Natural killer cell (primary cell): ENCODE measurements at regions not wholly inside any gene's neighbourhood (a gene's known extent, or its start where the extent isn't known, plus 50 kb on each side); places are given as distances from the start of the nearest gene placed in this dataset.
"Not testable (repeated sequence)": the region's sequence is repeated elsewhere in the genome, so short reads cannot be mapped to it uniquely, and the experiment has no call there.

Source experiments
- ATAC-seq, 3 donors: fragments of 150-1000 bp in 2 of 3; fragments of 200-7000 bp in 1 of 3; cut with Tn5 transposase; 1 replicate in 1 of 3; 2 replicates in 2 of 3; pipeline ENCODE4 v1.10.0; 2021; ENCODE audit warnings: mild to moderate bottlenecking in 2 of 3, moderate library complexity in 2 of 3
- DNase-seq, 2 donors: peaks; one replicate each; pipeline versions ENCODE4 v3.0.0 to v3.0.0-alpha.2; 2013 to 2021; ENCODE audit warnings: mixed read lengths in 1 of 2
- H3K27ac ChIP-seq: one replicate; pipeline ENCODE4 v1.5.1; 2013; ENCODE audit warnings: mild to moderate bottlenecking, low read length
- H3K27me3 ChIP-seq: one replicate; pipeline ENCODE4 v1.6.1; 2013; ENCODE audit warnings: low read length; ENCODE audit not compliant: control insufficient read depth, insufficient read depth
- H3K36me3 ChIP-seq: one replicate; pipeline ENCODE4 v1.6.1; 2013; ENCODE audit warnings: low read length; ENCODE audit not compliant: control insufficient read depth, insufficient read depth
- H3K4me1 ChIP-seq: one replicate; pipeline ENCODE4 v1.6.1; 2013; ENCODE audit warnings: low read length; ENCODE audit not compliant: control insufficient read depth, insufficient read depth
- H3K4me3 ChIP-seq: one replicate; pipeline ENCODE4 v1.5.1; 2013; ENCODE audit warnings: low read length
- H3K9me3 ChIP-seq: one replicate; pipeline ENCODE4 v1.6.1; 2013; ENCODE audit warnings: low read length; ENCODE audit not compliant: control insufficient read depth, insufficient read depth
- H3K27ac Mint-ChIP-seq, 2 donors: one replicate each; pipeline ENCODE4 v1.8.0; 2022; ENCODE audit warnings: mild to moderate bottlenecking in 2 of 2, mixed read lengths in 2 of 2, moderate library complexity in 1 of 2
- H3K27me3 Mint-ChIP-seq, 2 donors: one replicate each; pipeline ENCODE4 v1.8.0; 2022; ENCODE audit warnings: low read depth in 2 of 2, mixed read lengths in 2 of 2
- H3K36me3 Mint-ChIP-seq: one replicate; pipeline ENCODE4 v1.8.0; 2022; ENCODE audit warnings: mixed read lengths
- H3K4me1 Mint-ChIP-seq, 2 donors: one replicate each; pipeline ENCODE4 v1.8.0; 2022; ENCODE audit warnings: mixed read lengths in 2 of 2
- H3K4me3 Mint-ChIP-seq: one replicate; pipeline ENCODE4 v1.8.0; 2022; ENCODE audit warnings: mild to moderate bottlenecking, moderate library complexity, mixed read lengths
- H3K9me3 Mint-ChIP-seq, 2 donors: one replicate each; pipeline ENCODE4 v1.8.0; 2022; ENCODE audit warnings: mixed read lengths in 2 of 2
- WGBS: methylation state at CpG from one replicate; pipeline ENCODE4 v1.1.7; 2013; ENCODE audit warnings: missing lambda C conversion rate; ENCODE audit not compliant: insufficient coverage; 5-methylcytosine and 5-hydroxymethylcytosine counted together
- intact Hi-C: fragments of 100-400 bp; cut with micrococcal nuclease; formaldehyde crosslinking; loops from one replicate; pipeline ENCODE4 v1.14.2; 2022

DNA sequence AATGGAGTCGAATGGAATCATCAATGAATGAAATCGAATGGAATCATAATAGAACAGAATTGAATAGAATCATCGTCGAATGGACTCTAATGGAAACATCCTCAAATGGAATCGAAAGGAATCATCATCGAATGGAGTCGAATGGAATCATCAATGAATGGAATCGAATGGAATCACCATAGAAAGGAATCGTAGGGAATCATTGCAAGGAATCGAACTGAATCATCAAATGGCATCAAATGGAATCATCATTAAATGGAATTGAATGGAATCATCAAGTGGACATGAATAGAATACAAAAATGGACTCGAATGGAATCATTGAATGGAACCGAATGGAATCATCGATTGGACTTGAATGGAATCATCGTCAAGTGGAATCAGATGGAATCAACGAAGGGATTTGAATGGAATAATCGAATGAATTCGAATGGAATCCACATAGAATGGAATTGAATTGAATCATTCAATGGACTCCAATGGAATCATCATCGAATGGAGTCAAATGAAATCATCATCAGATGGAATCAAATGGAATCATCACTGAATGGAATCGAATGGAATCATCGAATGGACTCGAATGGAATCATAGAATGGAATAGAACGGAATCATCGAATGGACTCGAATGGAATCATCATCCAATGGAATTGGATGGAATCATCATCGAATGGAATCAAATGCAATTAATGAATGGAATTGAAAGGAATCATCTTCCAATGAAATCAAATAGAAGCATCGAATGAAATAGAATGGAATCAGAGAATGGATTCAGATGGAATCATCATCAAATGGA lies 228.1 kb downstream of the SHCBP1 start:
- DNase-seq: peak in 1 of 2 donors; percentile 46
- H3K27ac ChIP-seq, H3K27me3 ChIP-seq, intact Hi-C loops, H3K4me3 Mint-ChIP-seq, H3K4me1 Mint-ChIP-seq, H3K4me3 ChIP-seq, H3K9me3 ChIP-seq, H3K4me1 ChIP-seq, H3K36me3 Mint-ChIP-seq, H3K27ac Mint-ChIP-seq, ATAC-seq, H3K36me3 ChIP-seq, H3K27me3 Mint-ChIP-seq: not testable (repeated sequence)
- peaks cover 9 to 10% of the 10 kb centered on the region in 2 donors for H3K9me3 Mint-ChIP-seq
- 80% methylated on average over 20 of the region's 26 CpGs for WGBS

- H3K4me1 Mint-ChIP-seq, H3K9me3 ChIP-seq, H3K27me3 Mint-ChIP-seq, H3K4me1 ChIP-seq, H3K27ac Mint-ChIP-seq, intact Hi-C loops, H3K27ac ChIP-seq, H3K4me3 Mint-ChIP-seq, H3K27me3 ChIP-seq, H3K4me3 ChIP-seq, H3K36me3 ChIP-seq: not testable (repeated sequence)
- peak in 1 of 3 donors; percentile 3 for ATAC-seq
- Mint-ChIP-seq H3K9me3 (peaks cover 12 to 16% of the 10 kb centered on the region in 2 donors), H3K36me3 (peaks cover 12% of the 10 kb centered on the region)
- DNase-seq: peak; percentile 36 to 37
- WGBS: 81% methylated on average over 29 of the region's 29 CpGs
Observed at GRCh38 chr16:46390660-46391462, 230.3 kb downstream of the SHCBP1 start.

GRCh38 chr16:46389561-46390041 lies 231.6 kb downstream of the SHCBP1 start:
- H3K27me3 Mint-ChIP-seq, ATAC-seq, H3K36me3 ChIP-seq, H3K9me3 ChIP-seq, H3K4me1 ChIP-seq, H3K27ac ChIP-seq, H3K27ac Mint-ChIP-seq, H3K4me3 Mint-ChIP-seq, H3K4me3 ChIP-seq, H3K36me3 Mint-ChIP-seq, H3K4me1 Mint-ChIP-seq, H3K27me3 ChIP-seq, intact Hi-C loops: not testable (repeated sequence)
- peak; percentile 67 to 78 for DNase-seq
- 80% methylated on average over 20 of the region's 20 CpGs for WGBS
- peaks cover 10 to 14% of the 10 kb centered on the region in 2 donors for H3K9me3 Mint-ChIP-seq

GRCh38 chr16:46388939-46389491 lies 232.2 kb downstream of the SHCBP1 start:
- H3K27me3 ChIP-seq, H3K4me3 Mint-ChIP-seq, H3K9me3 ChIP-seq, H3K27ac Mint-ChIP-seq, H3K27ac ChIP-seq, DNase-seq, H3K36me3 Mint-ChIP-seq, H3K4me1 ChIP-seq, H3K4me3 ChIP-seq, H3K4me1 Mint-ChIP-seq, H3K36me3 ChIP-seq, H3K27me3 Mint-ChIP-seq, intact Hi-C loops, ATAC-seq: not testable (repeated sequence)
- 80% methylated on average over 27 of the region's 27 CpGs for WGBS
- peaks cover 10 to 14% of the 10 kb centered on the region in 2 donors for H3K9me3 Mint-ChIP-seq

DNA sequence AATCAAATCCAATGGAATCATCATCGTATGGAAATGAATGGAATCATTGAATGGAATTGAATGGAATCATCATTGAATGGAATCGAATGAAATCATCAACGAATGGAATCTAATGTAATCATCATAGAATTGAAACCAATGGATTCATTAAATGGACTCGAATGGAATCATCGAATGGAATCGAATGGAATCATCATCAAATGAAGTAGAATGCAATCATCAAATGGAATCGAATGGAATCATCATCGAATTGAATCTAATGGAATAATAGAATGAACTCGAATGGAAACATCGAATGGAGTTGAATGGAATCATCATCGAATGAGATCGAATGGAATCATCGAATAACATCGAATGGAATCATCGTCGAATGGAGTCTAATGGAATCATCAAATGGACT lies 232.8 kb downstream of the SHCBP1 start:
- intact Hi-C loops, H3K27me3 ChIP-seq, H3K4me3 ChIP-seq, H3K4me1 Mint-ChIP-seq, DNase-seq, H3K27ac ChIP-seq, H3K9me3 ChIP-seq, H3K4me1 ChIP-seq, H3K27ac Mint-ChIP-seq, ATAC-seq, H3K36me3 Mint-ChIP-seq, H3K4me3 Mint-ChIP-seq, H3K36me3 ChIP-seq, H3K27me3 Mint-ChIP-seq: not testable (repeated sequence)
- 82% methylated on average over 16 of the region's 16 CpGs for WGBS
- peaks cover 9 to 12% of the 10 kb centered on the region in 2 donors for H3K9me3 Mint-ChIP-seq

DNA sequence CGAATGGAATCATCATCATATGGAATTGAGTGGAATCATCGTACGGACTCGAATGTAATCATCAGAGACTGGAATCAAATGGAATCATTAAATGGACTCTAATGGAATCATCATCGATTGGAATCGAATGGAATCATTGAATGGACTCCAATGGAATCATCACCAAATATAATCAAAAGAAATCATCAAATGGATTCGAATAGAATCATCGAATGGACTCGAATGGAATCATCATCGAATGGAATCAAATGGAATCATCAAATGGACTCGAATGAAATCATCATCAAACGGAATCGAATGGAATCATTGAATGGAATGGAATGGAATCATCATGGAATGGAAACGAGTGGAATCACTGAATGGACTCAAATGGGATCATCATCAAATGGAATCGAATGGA lies 233.5 kb downstream of the SHCBP1 start:
- H3K4me3 ChIP-seq, intact Hi-C loops, H3K27ac ChIP-seq, H3K36me3 ChIP-seq, H3K27ac Mint-ChIP-seq, H3K27me3 ChIP-seq, H3K4me3 Mint-ChIP-seq, H3K4me1 ChIP-seq, H3K4me1 Mint-ChIP-seq, H3K27me3 Mint-ChIP-seq, H3K9me3 ChIP-seq: not testable (repeated sequence)
- ATAC-seq (peak in 1 of 3 donors; percentile 0), DNase-seq (peak in 1 of 2 donors; percentile 60)
- H3K9me3 Mint-ChIP-seq: peaks cover 6 to 13% of the 10 kb centered on the region in 2 donors
- H3K36me3 Mint-ChIP-seq: peaks cover 13% of the 10 kb centered on the region
- WGBS: 70% methylated on average over 15 of the region's 15 CpGs

DNA sequence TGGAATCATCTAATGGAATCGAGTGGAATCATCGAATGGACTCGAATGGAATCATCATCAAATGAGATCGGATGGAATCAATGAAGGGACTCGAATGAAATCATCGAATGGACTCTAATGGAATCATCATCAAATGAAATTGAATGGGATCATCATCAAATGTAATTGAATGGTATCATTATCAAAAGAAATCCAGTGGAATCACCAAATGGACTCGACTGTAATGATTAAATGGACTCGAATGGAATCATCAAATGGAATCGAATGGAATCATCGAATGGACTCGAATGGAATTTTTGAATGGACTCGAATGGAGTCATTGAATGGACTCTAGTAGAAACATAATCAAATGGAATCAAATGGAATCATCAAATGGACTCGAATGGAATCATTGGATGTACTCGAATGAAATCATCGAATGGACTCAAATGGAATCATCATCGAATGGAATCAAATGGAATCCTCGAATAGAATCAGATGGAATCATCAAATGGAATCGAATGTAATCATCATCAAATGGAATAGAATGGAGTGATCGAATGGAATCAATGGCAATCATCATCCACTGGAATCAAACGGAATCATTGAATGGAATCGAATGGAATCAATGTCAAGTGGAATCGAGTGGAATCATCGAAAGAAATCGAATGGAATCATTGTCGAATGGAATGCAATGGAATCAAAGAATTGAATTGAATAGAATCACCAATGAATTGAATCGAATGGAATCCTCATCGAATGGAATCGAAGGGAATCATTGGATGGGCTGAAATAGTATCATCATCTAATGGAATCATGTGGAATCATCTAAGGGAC lies 234.2 kb downstream of the SHCBP1 start:
- H3K27me3 ChIP-seq, H3K4me3 Mint-ChIP-seq, H3K36me3 ChIP-seq, H3K27me3 Mint-ChIP-seq, H3K27ac Mint-ChIP-seq, H3K27ac ChIP-seq, H3K4me1 Mint-ChIP-seq, H3K9me3 ChIP-seq, H3K4me1 ChIP-seq, intact Hi-C loops, H3K4me3 ChIP-seq: not testable (repeated sequence)
- peaks cover 13% of the 10 kb centered on the region for H3K36me3 Mint-ChIP-seq
- ATAC-seq (peak in 2 of 3 donors; percentile 2 to 9), DNase-seq (peak in 1 of 2 donors; percentile 5)
- 76% methylated on average over 28 of the region's 28 CpGs for WGBS
- H3K9me3 Mint-ChIP-seq: peaks cover 6 to 13% of the 10 kb centered on the region in 2 donors
